ENCODE measurements at regions not wholly inside any gene's neighbourhood (a gene's known extent, or its start where the extent isn't known, plus 50 kb on each side); places are given as distances from the start of the nearest gene placed in this dataset.

- H3K9me3 Mint-ChIP-seq, result peaks cover 33% of the 10 kb centered on the region
- H3K4me3 Mint-ChIP-seq, result no peak overlapping the region
- peaks cover 1% of the 10 kb centered on the region; the same call in 1 of the 2 replicates for H3K27me3 Mint-ChIP-seq (ENCODE audit: insufficient read depth)
- no peak for TF ChIP-seq CTCF (IDR thresholded peaks at IDR 0.05)
- no peaks in the 10 kb centered on the region; the same call in 1 of the 2 replicates for H3K36me3 Mint-ChIP-seq (ENCODE audit: low read depth)
- no peaks in the 10 kb centered on the region for H3K4me1 Mint-ChIP-seq (ENCODE audit: low read depth)
- H3K27ac Mint-ChIP-seq, result no peak overlapping the region
- DNase-seq, result no peak
Observed at GRCh38 chr11:112780351-112781087, 180.7 kb upstream of the NCAM1 start.

GRCh38 chr11:112783945-112784322 is 177.3 kb upstream of the NCAM1 start:
- H3K4me3 Mint-ChIP-seq, result no peak overlapping the region
- peaks cover 48% of the 10 kb centered on the region for H3K9me3 Mint-ChIP-seq
- no peak for TF ChIP-seq CTCF (IDR thresholded peaks at IDR 0.05)
- peaks cover 2% of the 10 kb centered on the region; the same call in 1 of the 2 replicates for H3K27me3 Mint-ChIP-seq (ENCODE audit: insufficient read depth)
- DNase-seq, result no peak
- H3K27ac Mint-ChIP-seq, result no peak overlapping the region
- no peaks in the 10 kb centered on the region for H3K4me1 Mint-ChIP-seq (ENCODE audit: low read depth)
- no peaks in the 10 kb centered on the region; the same call in none of the 2 replicates for H3K36me3 Mint-ChIP-seq (ENCODE audit: low read depth)

- Mint-ChIP-seq H3K4me1 (ENCODE audit: low read depth) (no peaks in the 10 kb centered on the region), H3K9me3 (peaks cover 48% of the 10 kb centered on the region), H3K27me3 (ENCODE audit: insufficient read depth) (peaks cover 2% of the 10 kb centered on the region; the same call in 1 of the 2 replicates), H3K36me3 (ENCODE audit: low read depth) (no peaks in the 10 kb centered on the region; the same call in none of the 2 replicates), H3K4me3 (no peak overlapping the region), H3K27ac (no peak overlapping the region)
- DNase-seq, result no peak
- TF ChIP-seq CTCF (IDR thresholded peaks at IDR 0.05), result no peak
Observed at GRCh38 chr11:112784323-112785073, 176.7 kb upstream of the NCAM1 start.

GRCh38 chr11:112785149-112785548 is 176.1 kb upstream of the NCAM1 start:
- no peak for TF ChIP-seq CTCF (IDR thresholded peaks at IDR 0.05)
- no peak for DNase-seq
- no peaks in the 10 kb centered on the region; the same call in none of the 2 replicates for H3K36me3 Mint-ChIP-seq (ENCODE audit: low read depth)
- H3K27ac Mint-ChIP-seq, result no peak overlapping the region
- H3K27me3 Mint-ChIP-seq (ENCODE audit: insufficient read depth), result peaks cover 2% of the 10 kb centered on the region; the same call in 1 of the 2 replicates
- H3K4me3 Mint-ChIP-seq, result no peak overlapping the region
- peaks cover 45% of the 10 kb centered on the region for H3K9me3 Mint-ChIP-seq
- no peaks in the 10 kb centered on the region for H3K4me1 Mint-ChIP-seq (ENCODE audit: low read depth)

GRCh38 chr11:112785719-112786118 is 175.5 kb upstream of the NCAM1 start:
- no peak for TF ChIP-seq CTCF (IDR thresholded peaks at IDR 0.05)
- Mint-ChIP-seq H3K36me3 (ENCODE audit: low read depth) (no peaks in the 10 kb centered on the region; the same call in none of the 2 replicates), H3K27ac (no peak overlapping the region), H3K27me3 (ENCODE audit: insufficient read depth) (peaks cover 2% of the 10 kb centered on the region; the same call in 1 of the 2 replicates), H3K4me3 (no peak overlapping the region), H3K4me1 (ENCODE audit: low read depth) (no peaks in the 10 kb centered on the region), H3K9me3 (peaks cover 42% of the 10 kb centered on the region)
- DNase-seq, result no peak

All from HFFc6 (cell line).